HFFc6 (cell line): ENCODE measurements at regions not wholly inside any gene's neighbourhood (a gene's known extent, or its start where the extent isn't known, plus 50 kb on each side); places are given as distances from the start of the nearest gene placed in this dataset.

ENCODE experiments used
- DNase-seq: peaks from one replicate; pipeline ENCODE4 v3.0.0-alpha.2; 2018
- H3K27ac Mint-ChIP-seq: 2 replicates; pipeline ENCODE4 v1.8.0; 2020; ENCODE audit warnings: mild to moderate bottlenecking, mixed read lengths
- H3K27me3 Mint-ChIP-seq: 2 replicates; pipeline ENCODE4 v1.8.0; 2021; ENCODE audit warnings: mild to moderate bottlenecking, moderate library complexity, mixed read lengths; ENCODE audit not compliant: insufficient read depth
- H3K36me3 Mint-ChIP-seq: 2 replicates; pipeline ENCODE4 v1.8.0; 2021; ENCODE audit warnings: low read depth, mixed read lengths
- H3K4me1 Mint-ChIP-seq: 2 replicates; pipeline ENCODE4 v1.8.0; 2020; ENCODE audit warnings: low read depth, mixed read lengths
- H3K4me3 Mint-ChIP-seq: 2 replicates; pipeline ENCODE4 v1.8.0; 2020; ENCODE audit warnings: mild to moderate bottlenecking, moderate library complexity, mixed read lengths
- H3K9me3 Mint-ChIP-seq: 2 replicates; pipeline ENCODE4 v1.8.0; 2020; ENCODE audit warnings: mild to moderate bottlenecking, mixed read lengths
- CTCF ChIP-seq: fragments of 200-600 bp; sonication (generic); IDR thresholded peaks from 2 replicates; pipeline ENCODE4 v1.5.0; 2021; ENCODE audit warnings: antibody characterized with exemption, mild to moderate bottlenecking

GRCh38 chr18:67428805-67429204, 87.7 kb downstream of the DSEL start:
- H3K27ac Mint-ChIP-seq, result peak overlapping the region; percentile 85
- peak; percentile 55 for DNase-seq
- no peaks in the 10 kb centered on the region for H3K9me3 Mint-ChIP-seq
- peaks cover 12% of the 10 kb centered on the region for H3K36me3 Mint-ChIP-seq
- peaks cover 66% of the 10 kb centered on the region for H3K4me1 Mint-ChIP-seq
- no peaks in the 10 kb centered on the region for H3K27me3 Mint-ChIP-seq
- H3K4me3 Mint-ChIP-seq, result peak overlapping the region; percentile 70
- no peak for TF ChIP-seq CTCF

DNA sequence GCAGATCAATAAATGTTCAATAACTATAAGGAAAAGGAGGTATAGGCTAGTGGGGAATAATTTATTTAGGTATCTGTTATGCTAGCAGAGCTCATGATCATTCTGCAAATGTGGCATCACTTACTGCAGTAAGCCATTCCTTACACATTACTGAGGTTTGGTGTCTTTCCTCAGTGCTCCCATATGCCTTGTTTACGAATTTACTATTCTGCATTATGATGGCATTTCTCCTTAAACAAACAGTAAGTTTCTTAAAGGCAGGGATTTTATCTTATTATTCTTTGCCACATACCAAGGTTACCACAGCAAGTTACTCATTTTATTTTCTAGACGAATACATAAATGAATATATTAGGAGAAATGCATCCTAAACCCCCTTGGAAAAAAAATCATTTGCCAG, 88.4 kb downstream of the DSEL start:
- no peaks in the 10 kb centered on the region for H3K9me3 Mint-ChIP-seq
- DNase-seq, result peak; percentile 61
- TF ChIP-seq CTCF, result peak; percentile 21; the same call in 1 of the 2 replicates
- H3K4me1 Mint-ChIP-seq, result peaks cover 66% of the 10 kb centered on the region
- no peaks in the 10 kb centered on the region for H3K27me3 Mint-ChIP-seq
- H3K36me3 Mint-ChIP-seq, result peaks cover 12% of the 10 kb centered on the region
- peak overlapping the region; percentile 85 for H3K27ac Mint-ChIP-seq
- H3K4me3 Mint-ChIP-seq, result peak overlapping the region; percentile 70

GRCh38 chr18:67426486-67426885, 90.0 kb downstream of the DSEL start:
- Mint-ChIP-seq H3K9me3 (no peaks in the 10 kb centered on the region), H3K4me3 (peak overlapping the region; percentile 48; the same call in 1 of the 2 replicates), H3K36me3 (peaks cover 12% of the 10 kb centered on the region), H3K27ac (peak overlapping the region; percentile 74; the same call in 1 of the 2 replicates), H3K4me1 (peaks cover 64% of the 10 kb centered on the region), H3K27me3 (no peaks in the 10 kb centered on the region)
- no peak for TF ChIP-seq CTCF
- no peak for DNase-seq

DNA sequence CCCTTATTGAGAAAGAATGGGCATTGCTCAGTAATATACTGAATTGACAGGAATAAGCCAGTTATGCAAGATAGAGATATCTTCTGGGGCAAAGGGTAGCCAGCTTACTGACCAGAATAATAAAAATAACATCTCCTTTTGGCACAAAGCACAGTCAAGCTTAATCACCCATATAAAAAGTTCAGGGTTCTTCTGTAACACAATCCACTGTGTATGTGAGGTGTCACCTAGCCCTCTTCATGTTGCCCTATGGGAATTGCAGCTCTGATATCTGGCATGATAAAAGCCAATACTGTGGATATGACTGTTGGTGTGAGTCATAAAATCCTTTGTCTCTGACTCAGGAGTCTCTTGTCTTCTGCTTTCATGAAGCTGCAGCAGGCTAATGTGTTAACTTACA, 90.8 kb downstream of the DSEL start:
- H3K27ac Mint-ChIP-seq, result peak overlapping the region; percentile 74
- peaks cover 12% of the 10 kb centered on the region for H3K36me3 Mint-ChIP-seq
- peak overlapping the region; percentile 48; the same call in 1 of the 2 replicates for H3K4me3 Mint-ChIP-seq
- peaks cover 65% of the 10 kb centered on the region for H3K4me1 Mint-ChIP-seq
- no peaks in the 10 kb centered on the region for H3K27me3 Mint-ChIP-seq
- no peaks in the 10 kb centered on the region for H3K9me3 Mint-ChIP-seq
- DNase-seq, result peak; percentile 99
- no peak for TF ChIP-seq CTCF

DNA sequence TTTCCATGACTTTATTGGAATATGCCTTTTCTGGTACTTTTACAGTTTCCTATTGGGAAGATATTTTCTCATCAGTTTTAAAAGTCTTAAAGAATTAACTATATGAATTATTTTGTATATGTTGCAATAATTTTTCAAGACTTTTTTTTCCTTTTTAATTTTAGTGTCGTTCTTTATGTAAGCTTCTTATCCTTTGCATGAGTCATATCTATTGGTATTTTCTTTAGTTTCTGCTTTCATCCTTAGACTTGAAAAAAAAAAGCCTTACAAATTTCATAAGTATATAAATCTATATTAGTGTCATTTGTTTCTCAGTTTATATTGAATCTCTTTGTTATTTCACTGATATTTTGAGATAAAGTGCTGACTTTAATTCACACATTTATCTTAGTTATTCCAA, 94.9 kb downstream of the DSEL start:
- no peak for DNase-seq
- Mint-ChIP-seq H3K4me1 (peaks cover 52% of the 10 kb centered on the region), H3K36me3 (peaks cover 6% of the 10 kb centered on the region), H3K27me3 (no peaks in the 10 kb centered on the region), H3K27ac (no peak overlapping the region), H3K9me3 (no peaks in the 10 kb centered on the region), H3K4me3 (no peak overlapping the region)
- TF ChIP-seq CTCF, result no peak
